ENCODE measurements at regions not wholly inside any gene's neighbourhood (a gene's known extent, or its start where the extent isn't known, plus 50 kb on each side); places are given as distances from the start of the nearest gene placed in this dataset.
"Not testable (repeated sequence)": the region's sequence is repeated elsewhere in the genome, so short reads cannot be mapped to it uniquely, and the experiment has no call there.

DNA sequence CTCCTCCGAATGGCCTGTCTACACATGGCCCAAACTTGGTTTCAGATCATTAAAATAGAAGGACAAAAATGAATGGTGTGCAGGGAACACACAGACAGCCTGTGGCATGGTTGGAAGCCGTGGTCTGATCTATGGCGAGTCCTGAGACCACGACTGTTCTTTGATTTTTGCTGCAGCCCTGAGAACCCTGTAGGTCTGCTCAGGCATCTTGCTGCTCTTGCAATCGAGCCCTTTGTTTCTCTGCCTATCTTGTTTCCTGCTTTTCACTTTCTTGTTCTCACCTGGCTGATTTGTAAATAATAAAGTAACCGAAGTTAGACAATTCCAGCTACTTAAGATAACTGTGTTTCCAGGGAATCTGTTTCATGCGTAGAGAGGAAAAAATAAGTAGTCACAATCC is 54.1 kb upstream of the NBPF9 start:
- DNase-seq = not testable (repeated sequence)

DNA sequence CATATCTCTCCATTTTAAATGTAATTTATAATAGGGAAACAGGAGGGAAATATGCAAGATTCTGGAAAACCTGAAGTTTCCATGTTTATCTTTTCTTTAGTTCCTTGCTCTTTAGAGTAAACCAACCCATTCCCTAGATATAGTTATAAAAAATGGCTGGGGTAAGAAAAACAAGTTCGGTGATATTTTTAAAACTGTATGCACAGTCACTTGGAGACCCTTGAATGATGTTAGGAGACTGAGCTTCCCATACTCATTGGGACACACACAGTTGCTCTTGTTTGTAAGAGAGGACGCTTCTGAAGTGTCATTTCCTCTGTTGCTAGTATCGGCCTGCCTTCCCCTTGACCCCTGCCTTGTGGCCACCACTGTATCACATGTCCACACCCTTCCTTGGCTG is 55.0 kb upstream of the NBPF9 start:
- not testable (repeated sequence) for DNase-seq

DNA sequence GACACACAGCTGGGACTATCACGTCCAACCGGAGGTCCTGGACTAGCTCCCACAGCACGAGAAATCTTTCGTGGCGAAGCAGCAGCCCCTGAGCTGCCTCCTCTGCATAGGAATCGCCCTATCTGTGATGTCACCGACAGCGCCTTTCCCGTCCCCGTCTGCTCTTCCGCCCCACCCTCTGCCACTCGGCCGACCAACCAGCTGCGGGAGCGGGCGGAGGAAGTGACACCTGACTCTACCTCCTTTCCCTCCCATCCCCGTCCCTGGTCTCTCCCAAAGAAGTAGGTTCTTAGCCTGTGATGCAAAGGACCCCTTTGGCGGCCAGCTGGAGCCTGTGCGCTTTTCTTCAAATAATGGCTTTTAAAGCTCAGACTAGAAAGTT is 59.7 kb upstream of the NBPF9 start:
- DNase-seq = not testable (repeated sequence)

DNA sequence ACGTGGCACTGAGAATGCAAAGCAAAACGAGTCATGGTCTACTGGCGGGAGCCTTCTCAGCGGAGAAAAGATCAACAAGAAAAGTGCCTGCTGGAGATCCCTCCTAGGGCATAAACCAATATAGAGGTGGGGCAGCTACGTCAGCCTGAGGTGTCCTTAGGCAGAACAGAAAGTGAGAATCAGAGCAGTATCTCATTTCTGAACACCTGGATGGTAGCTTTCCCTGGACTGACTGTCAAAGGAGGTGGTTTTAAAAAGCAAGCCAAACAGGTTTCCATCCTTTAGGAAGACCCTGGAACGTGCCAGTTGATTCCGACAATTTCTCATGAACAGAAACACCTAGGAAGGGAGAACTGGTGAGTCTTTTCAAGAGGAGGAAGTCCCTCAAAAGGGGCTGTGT is 71.4 kb upstream of the NBPF9 start:
- not testable (repeated sequence) for DNase-seq

DNA sequence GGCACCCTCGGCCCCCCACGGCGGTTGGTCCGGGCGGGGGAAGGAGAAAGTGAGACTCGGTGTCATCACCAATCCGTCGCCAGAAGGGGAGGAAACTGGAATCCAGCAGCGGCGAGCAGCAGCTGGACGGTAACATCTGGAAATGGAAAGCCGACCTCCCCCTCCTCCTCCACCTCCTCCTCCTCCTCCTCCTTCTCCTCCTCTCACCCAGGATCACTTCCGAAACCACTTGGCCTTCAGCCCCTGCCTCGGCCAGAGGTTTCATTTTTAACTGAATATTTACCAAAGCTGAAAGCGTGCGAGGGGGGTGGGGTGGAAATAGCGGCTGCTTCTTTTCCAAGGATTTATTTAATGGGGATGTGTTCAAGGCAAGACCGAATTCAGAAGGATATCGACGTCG is 72.5 kb upstream of the NBPF9 start:
- not testable (repeated sequence) for DNase-seq

DNA sequence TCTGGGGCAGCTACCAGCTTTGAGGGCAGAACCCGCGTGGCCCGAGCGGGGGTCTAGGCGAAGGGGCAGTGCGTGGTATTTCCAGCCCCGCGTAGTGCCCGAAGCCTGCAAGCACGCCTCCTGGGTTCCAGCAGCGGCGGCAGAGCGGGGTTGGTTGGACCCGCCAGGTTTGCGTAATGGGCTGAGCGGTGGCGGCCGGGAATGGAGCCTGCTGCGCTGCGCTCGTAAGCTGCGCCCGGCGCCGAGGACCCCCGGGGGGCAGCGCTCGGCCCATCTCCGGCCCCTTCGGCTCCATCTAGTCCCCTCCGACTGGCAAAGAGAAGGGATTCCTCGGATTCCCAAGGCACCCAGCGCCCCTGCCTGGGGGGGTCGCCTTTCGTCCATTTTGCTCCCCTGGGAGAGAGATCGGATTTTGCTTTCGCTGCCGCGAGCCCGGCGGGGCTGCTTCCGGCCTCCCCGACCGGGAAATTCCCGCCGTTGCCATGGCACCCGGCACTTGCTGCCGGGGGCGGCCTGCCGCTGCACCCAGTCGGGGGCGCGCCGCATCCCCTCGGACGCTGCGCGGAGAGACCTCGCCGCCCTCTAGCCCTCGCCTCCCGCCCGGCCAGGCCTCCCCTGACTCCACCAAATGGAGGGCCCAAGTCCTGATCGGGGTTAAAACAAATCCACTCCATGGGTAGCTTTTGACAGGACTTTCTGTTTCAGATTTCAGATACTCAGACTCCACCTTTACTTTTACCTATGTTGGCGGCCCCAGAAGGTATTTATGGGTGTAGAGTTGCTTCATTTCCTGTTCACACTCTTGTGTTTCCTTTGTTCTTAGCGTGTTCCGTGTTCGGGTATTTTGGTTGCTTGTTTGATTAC is 73.3 kb upstream of the NBPF9 start:
- DNase-seq = peak; percentile 58

DNA sequence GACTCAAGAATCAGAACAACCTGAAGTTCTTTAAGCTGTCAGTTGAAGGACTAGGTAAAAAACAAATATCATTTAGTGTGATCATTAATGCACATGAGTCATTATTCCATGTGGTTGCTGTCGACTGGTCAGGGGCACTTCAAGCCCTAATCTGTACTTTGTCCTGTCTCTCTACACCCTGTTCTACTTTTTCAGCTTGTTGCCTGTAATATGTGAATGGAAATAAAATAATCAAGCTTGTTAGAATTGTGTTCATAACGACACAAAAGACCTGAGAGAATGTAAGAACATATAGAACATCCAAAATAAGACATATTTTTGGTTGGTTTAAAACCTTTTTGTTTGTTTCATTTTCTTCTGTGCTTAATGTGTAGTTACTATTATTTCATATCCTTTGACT is 87.4 kb upstream of the NBPF9 start:
- not testable (repeated sequence) for DNase-seq

DNA sequence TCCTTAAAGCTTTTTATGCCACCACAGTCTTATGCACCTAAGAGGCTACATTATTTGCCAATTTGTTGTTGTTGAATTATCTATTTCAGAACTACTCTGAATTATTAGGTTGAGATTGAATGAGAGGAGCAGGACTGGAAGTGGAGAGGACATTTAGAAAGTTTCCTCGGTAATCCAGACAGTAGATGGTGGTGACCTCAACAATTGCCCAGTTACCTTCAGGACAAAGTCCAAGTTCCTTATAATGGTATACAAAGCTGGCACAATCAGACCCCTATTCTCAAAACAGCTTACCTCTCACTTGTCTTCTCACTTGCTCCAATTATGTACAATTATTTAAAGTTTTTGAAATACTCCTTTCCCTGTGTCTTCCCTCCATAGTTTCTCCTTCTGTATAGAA is 93.3 kb upstream of the NBPF9 start:
- not testable (repeated sequence) for DNase-seq

DNA sequence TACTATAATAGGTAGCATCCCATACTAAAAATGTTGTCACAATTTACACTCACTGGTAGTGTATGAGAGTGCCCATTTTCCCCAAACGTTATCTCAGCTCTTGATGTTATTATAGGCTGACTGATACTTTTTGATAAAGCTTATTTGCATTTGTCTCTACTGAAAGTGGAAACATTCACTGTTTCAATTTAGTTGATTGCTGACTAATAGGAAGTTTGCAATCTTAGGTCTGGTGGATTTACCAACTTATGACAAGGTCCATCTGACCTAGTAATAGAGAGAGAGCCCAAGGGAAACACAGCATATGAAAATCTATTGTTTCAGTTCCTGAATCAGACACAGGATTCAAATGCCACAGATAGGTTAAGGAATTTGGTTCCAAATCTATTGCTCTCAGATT is 97.2 kb upstream of the NBPF9 start:
- DNase-seq = not testable (repeated sequence)

DNA sequence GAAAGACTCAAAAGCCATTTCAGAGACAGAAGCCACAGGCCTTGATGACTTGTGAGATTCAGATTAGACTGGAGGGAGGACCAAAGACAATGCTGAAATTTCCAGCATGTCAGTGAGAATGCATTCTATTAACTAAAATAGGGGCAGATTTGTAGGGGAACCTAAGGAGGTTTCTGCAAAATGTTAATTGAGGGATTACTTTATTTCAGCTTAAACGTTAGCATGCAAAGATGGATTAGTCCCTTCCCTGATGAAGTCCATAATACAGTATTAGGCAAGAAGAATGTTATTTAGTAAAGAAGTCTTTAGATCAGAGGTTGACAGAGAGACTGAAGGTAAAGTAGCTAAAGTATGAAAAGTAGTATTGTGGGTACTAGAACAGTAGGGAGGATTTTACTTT is 98.9 kb upstream of the NBPF9 start:
- DNase-seq = not testable (repeated sequence)

DNA sequence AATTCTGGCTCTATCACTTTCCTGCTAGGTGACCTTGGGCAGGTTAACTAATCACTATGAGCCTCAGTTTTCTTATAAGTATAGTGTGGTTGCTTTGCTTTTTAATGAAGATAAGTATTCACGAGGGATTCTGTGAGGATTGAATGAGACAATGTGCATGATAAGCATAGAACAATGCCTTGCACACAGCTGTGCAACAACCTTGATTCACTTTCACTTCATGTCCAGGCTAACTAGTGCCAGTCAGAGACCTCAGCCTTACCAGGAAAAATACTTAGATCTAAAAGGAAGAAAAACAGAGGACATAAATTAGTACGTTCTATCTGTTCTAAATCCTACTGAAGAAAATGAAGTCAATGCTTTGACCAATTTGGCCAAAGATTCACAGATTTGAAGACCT is 101.0 kb upstream of the NBPF9 start:
- DNase-seq = not testable (repeated sequence)

DNA sequence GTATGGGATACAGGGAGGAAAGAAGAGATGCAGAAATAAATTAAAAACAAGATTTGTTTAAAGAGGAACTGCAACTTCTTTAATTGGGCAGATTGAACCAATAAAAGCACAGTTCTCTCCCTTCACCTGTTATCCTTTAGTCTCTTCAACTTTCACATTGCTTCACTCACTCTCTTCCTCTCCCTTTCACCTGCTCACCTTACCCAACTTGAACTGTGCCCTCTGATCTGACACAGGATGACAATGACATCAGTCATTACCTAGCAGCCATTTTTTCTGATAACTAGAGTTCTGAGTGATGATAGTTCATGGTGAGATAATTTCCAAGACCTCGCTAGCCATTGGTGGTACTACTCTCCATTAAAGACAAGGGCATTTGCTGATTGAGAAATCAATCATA is 105.5 kb upstream of the NBPF9 start:
- DNase-seq = not testable (repeated sequence)

DNA sequence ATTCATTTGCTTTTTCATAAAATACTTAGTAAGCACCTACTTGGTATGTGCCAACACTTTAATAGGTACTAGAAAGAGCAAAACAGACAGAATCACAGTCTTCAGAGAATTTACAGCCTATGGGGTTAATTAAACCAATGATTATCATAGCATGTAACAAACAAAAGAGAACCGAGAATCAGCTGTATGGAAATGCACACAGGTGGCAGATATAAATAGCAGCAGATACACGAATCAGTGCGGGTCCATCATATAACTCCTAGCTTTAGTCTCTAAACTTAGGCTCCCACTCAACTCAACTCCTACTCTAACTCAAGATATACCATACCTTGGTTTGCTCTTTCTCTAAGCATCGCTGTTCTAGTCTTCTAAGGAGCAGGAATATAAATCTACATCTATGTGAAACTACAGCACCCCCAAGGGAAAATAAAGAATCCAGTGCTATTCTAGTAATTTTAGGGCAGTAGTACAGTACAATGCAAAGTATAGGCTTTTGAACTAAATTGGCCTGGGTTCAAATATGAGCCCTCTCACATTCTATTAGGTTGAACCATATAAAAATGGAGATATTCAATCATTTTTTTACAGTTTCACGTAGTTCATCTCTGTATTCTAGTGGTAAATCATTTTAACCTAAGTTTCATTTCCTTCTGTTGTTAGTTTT is 108.5 kb upstream of the NBPF9 start:
- not testable (repeated sequence) for DNase-seq

DNA sequence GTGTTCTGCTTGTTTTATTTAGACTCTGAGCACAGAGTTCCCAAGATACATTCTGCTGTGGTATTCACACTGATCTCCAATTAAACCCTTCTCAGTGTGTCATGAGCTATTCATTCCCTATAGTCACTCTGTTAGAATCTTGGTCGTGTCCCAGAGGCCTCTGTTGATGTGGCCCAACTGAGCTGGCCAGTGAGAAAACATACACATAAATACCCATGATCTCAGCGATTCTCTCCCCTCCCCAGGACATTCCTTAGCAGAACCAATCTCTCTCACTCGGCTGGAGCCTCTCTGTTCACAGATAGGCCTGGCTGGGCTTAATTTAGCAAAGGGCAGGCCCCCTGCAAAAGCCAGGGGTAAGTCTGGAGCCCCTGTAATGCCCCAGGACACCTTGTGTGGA is 109.6 kb upstream of the NBPF9 start:
- not testable (repeated sequence) for DNase-seq

DNA sequence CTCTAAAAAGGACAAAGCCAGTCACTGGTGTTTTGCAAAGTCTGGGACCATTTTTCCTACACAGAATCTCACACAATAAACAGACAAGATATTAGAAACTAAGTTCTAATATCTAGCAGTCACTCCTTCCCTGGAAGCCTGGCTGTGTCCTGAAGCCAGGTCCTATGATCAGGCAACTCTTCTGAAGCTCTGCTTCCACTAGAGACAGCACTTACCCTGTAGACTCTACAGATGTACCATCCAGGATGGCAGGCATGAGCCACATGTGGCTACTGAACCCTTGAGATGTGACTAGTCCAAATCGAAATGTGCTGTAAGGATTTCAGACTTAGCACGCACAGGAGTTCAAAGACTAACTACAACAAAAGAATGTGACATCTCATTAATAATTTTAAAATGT is 110.3 kb upstream of the NBPF9 start:
- not testable (repeated sequence) for DNase-seq

DNA sequence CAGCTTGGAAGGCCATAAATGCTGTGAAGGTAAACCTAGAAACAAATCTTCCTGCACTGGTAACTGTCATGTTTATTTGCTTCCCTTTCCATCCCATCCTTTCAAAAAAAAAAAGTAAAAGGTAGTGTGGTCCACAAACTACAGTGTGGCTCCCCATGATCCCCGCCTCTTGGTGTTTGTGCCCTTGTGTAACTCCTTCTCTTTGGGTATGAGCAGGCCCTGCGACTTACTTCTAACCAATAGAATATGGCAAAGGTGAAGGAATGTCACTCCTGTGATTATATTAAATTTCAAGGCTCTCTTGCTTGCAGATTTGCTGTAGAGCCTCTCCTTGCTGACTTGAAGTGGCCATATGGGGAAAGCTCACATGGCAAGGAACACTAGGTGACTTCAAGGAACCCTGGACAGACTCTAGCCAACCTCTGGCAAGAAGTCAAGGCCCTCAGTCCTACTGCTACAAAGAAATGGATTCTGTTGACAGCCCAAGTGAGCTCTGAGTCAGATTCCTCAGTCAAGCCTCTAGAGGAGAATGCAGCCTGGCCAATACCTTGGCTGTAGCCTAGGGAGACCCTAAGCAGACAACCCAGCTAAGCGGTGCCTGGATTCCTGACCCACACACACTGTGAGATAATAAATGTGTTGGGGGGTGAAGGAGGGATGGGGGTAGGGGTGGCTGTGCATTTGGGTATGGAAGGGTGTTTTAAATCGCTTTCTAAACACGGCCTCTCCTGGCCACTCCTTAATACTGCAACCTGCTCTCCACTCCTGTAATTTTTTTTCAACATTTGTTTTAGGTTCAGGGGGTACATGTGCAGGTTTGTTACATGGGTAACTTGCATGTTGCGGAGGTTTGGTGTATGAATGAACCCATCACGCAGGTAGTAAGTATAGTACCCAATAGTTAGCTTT is 115.0 kb upstream of the NBPF9 start:
- DNase-seq = not testable (repeated sequence)

DNA sequence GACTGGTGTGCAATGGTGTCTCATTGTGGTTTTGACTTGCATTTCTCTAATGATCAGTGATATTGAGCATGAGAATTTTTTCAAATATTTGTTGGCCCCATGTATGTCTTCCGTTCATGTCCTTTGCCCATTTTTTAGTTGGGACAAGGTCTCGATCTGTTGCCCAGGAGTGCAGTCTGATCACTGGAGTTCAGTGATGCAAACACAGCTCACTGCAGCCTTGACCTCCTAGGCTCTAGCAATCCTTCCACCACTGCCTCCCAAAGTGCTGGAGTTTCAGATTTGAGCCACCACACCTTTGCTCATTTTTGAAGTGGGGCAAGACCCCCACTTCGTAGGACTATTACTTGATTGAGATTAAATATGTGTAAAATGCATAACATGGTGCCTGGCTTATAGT is 116.2 kb upstream of the NBPF9 start:
- DNase-seq = not testable (repeated sequence)

DNA sequence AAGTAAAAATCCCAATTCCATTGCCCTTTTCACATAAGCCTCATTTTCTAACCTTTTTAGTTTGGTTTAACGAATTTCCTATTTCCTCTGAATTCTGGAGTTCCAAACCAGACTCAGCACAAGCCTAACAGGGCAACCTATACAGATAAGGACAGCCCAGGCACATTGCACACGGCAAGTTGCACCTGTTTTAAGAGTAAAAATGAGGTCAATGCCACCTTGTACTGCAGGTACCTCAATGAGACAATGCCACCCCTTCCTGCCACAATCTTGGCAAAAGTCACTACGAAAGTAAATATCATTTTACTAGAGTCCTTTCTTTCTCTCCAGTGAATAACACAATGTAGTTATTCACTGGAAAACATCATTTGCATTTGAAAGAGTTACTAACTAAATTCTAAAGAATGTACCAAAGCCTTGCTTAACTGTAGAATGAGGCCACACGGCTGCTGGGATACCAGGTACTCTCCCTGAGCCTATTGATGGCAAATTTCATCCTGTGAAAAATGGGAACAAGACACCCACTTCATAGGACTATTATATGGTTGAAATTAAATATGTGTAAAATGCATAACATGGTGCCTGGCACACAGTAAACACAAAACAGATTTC is 117.2 kb upstream of the NBPF9 start:
- DNase-seq = not testable (repeated sequence)

DNA sequence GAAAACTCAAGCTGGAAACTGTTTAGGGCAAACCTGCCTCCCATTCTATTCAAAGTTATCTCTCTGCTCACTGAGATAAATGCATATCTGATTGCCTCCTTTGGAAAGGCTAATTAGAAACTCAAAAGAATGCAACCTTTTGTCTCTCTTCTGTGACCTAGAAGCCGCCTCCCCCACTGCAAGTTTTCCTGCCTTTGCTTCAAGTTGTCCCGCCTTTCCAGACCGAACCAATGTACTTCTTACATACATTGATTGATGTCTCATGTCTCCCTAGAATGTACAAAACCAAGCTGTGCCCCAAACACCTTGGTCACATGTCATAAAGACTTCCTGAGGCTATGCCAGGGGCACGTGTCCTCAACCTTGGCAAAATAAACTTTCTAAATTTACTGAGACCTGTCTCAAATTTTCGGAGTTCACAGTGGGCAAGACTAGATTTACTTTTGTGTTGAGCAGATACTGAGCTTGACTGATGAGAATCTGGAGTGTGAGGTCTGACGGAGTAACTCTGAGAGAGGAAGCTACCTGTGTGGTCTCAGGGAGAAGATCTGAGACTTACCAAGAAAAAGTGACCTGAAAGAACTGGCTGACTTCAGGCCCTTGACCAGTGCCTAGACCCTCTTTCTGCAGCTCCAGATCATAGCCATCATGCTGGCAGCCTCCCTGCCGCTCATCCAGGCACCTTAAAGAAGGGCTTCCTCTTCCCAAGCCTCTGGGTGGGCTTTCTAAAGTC is 124.7 kb upstream of the NBPF9 start:
- DNase-seq = not testable (repeated sequence)

DNA sequence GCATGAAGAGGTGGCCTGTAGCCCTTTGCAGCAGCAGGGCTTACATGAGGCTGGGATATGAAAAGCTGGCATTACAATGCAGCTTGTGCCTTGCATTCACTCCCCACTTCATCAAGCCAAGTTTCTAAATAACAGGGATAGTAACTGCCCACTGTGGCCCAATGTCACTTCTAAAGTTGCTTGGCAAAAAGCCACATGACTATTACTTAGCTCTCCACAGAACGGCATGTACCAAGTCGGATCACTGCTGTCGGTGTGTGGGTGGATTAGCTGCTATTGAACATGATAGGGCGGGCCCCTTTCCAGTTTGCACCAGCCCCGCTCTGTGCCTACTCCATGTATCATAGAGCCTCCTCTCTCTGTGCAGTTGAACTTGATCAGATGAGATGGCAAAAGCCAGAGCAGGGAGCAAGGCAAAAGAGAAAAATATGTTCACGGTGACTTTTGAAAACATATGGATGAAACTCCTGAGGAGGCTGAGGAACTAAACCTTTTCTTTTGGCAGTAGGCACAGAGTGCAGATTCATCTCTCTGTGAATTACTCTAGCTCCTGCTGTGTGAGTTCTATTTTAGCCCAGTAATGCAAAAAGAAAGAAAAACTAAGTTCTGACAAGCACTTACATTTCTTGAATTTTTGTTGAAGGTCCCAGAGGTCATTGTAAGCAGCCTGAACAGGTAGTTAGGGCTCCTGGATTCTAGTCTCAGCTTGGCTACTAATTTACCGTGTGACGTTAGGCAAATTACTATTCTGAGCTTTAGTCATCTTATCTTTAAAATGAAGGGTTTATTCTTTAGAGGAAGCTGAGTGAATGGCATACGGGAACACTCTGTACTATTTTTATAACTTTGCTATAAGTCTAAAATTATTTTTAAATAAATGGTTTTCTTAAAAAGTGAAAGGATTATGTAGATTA is 125.6 kb upstream of the NBPF9 start:
- not testable (repeated sequence) for DNase-seq

DNA sequence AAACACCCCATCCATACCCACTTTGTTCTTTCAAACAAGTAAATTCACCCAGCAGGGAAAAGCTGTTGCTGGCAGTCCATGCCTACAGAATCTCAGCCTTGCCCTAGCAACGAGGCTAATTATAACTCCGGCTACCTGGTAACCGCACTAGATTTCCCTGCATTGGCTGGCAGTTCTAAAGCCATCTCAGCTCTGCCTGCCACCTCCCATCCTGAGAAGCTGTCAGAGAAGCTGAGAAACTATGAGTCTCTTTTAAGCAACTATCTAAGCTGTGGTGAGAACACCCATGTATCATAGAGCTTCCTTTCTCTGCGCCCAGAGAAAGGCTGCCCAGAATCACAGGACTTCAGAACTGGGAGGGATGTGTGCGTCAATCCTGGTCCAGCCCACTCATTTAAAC is 126.5 kb upstream of the NBPF9 start:
- DNase-seq = not testable (repeated sequence)

All from right forelimb (tissue), 1 donor.